ENCODE measurements at regions not wholly inside any gene's neighbourhood (a gene's known extent, or its start where the extent isn't known, plus 50 kb on each side); places are given as distances from the start of the nearest gene placed in this dataset.

DNA sequence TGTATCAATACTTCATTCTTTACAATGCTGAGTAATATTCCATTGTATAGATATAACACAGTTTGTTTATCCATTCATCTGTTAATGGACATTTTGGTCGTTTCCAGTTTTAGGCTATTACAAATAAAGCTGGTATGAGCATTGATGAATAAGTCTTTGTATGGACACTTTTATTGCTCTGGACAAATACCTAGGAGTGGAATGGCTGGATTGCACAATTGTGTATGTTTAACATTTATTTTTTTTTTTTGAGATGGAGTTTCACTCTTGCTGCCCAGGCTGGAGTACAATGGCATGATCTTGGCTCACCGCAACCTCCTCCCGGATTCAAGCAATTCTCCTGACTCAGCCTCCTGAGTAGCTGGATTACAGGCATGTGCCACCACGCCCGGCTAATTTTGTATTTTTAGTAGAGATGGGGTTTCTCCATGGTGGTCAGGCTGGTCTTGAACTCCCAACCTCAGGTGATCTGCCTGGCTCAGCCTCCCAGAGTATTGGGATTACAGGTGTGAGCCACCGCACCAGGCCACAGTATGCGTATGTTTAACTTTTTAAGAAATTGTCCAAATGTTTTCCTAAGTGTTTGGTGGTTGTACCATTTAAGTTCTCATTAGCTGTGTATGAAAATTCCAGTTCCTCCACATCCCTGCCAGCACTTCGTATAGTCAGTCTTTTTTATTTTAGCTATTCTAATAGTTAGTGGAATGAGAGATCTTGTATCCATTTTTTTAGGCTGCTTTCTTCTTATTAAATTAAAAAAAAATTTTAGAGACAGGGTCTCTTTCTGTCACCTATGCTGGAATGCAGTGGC is 194.9 kb upstream of the HAAO start:
- TF ChIP-seq EZH2 (IDR thresholded peaks at IDR 0.05) = no peak
- no peak for TF ChIP-seq FOXP2 (optimal IDR thresholded peaks at IDR 0.05; ENCODE audit: control extremely low read depth, extremely low read length, insufficient read depth)
- TF ChIP-seq POLR2AphosphoS5 (IDR thresholded peaks at IDR 0.05; ENCODE audit: borderline replicate concordance, low read depth, low read length) = no peak

All from SK-N-MC (cell line).